Pancreas (tissue), 10 donors: ENCODE measurements at regions not wholly inside any gene's neighbourhood (a gene's known extent, or its start where the extent isn't known, plus 50 kb on each side); places are given as distances from the start of the nearest gene placed in this dataset.
"Not testable (repeated sequence)": the region's sequence is repeated elsewhere in the genome, so short reads cannot be mapped to it uniquely, and the experiment has no call there.

Experiments used
- ATAC-seq, 4 donors: fragments of 200-7000 bp; cut with Tn5 transposase; one replicate each; pipeline versions ENCODE4 v1.8.0 to v1.9.1; 2020; ENCODE audit warnings: mild to moderate bottlenecking in 4 of 4, moderate library complexity in 4 of 4
- DNase-seq, 6 donors: peaks; one replicate each; pipeline ENCODE4 v3.0.0-alpha.2; 2020
- FAIRE-seq: peaks from 2 replicates; lab custom pipeline; 2012; peaks lifted over from hg19 to GRCh38; lab: Jason Lieb, UNC
- H3K27ac ChIP-seq, 4 donors: fragments of 200-600 bp; sonication (generic); 1 replicate in 3 of 4; 2 replicates in 1 of 4; pipeline versions ENCODE4 v1.5.0 to v1.8.0; 2020
- H3K27me3 ChIP-seq, 4 donors: fragments of 200-600 bp; one replicate each; pipeline ENCODE4 v1.8.0; 2021
- H3K36me3 ChIP-seq, 3 donors: fragments of 200-600 bp; sonication (generic) in 1 of 3; one replicate each; pipeline versions ENCODE4 v1.5.0 to v1.8.0; 2020 to 2021
- H3K4me1 ChIP-seq, 3 donors: fragments of 200-600 bp; one replicate each; pipeline ENCODE4 v1.8.0; 2021
- H3K4me3 ChIP-seq, 4 donors: fragments of 200-600 bp; sonication (generic) in 2 of 4; one replicate each; pipeline versions ENCODE4 v1.5.0 to v1.8.0; 2020 to 2021
- H3K9me3 ChIP-seq, 4 donors: fragments of 200-600 bp; one replicate each; pipeline ENCODE4 v1.8.0; 2021
- CTCF ChIP-seq, 4 donors: fragments of 200-600 bp; sonication (generic) in 3 of 4; IDR thresholded peaks; one replicate each; pipeline versions ENCODE4 v1.5.0 to v1.8.0; 2021; ENCODE audit warnings: antibody characterized with exemption in 4 of 4
- WGBS, 2 donors: extraction: QIAGEN DNeasy Blood & Tissue Kit; methylation state at CpG; one replicate each; pipeline ENCODE4 v1.1.7; 2013; 5-methylcytosine and 5-hydroxymethylcytosine counted together
- intact Hi-C, 3 donors: fragments of 100-400 bp; cut with DNase I; formaldehyde crosslinking; loops; one replicate each; pipeline versions ENCODE4 v1.11.1 to v1.14.2; 2022
- donor health status: healthy with polysubstance abuse.
- donor health status: DM: no; HTN: no; CAD: no; lungs with moderate emphysema.
- donor health status: DM: no; HTN: no; CAD: no.
- donor health status: control.
- donor health status: control.
- donor health status: Bipolar disorder and iron deficiency.
- donor health status: DM: yes; HTN: yes; CAD: no.
- donor health status: DM: no; HTN: no; CAD: no.
- donor health status: DM: no; HTN: no; CAD: no.
- donor health status: DM: yes; HTN: yes; CAD: no.

GRCh38 chr5:119968690-119969089, 339.3 kb downstream of the FAM170A start:
- no peaks in the 10 kb centered on the region for H3K4me1 ChIP-seq
- FAIRE-seq (no peak), ATAC-seq (no peak), DNase-seq (no peak)
- no peaks in the 10 kb centered on the region for H3K9me3 ChIP-seq
- no peak overlapping the region for H3K4me3 ChIP-seq
- TF ChIP-seq CTCF (IDR thresholded peaks at IDR 0.05), result no peak
- H3K36me3 ChIP-seq, result no peaks in the 10 kb centered on the region
- intact Hi-C loops, result no loop called here
- H3K27me3 ChIP-seq, result no peaks in the 10 kb centered on the region
- WGBS, 2 donors, result 69 to 72% methylated on average over 2 of the region's 2 CpGs
- H3K27ac ChIP-seq, result no peak overlapping the region

GRCh38 chr5:119987077-119987476, 357.7 kb downstream of the FAM170A start:
- FAIRE-seq, DNase-seq, H3K27ac ChIP-seq, ATAC-seq, H3K27me3 ChIP-seq, H3K4me1 ChIP-seq, H3K36me3 ChIP-seq, H3K9me3 ChIP-seq, intact Hi-C loops, H3K4me3 ChIP-seq: not testable (repeated sequence)
- WGBS, 2 donors, result 79 to 82% methylated on average over 7 of the region's 7 CpGs

- Histone ChIP-seq H3K36me3 (no peaks in the 10 kb centered on the region), H3K4me3 (no peak overlapping the region), H3K27ac (no peak overlapping the region), H3K4me1 (no peaks in the 10 kb centered on the region), H3K27me3 (no peaks in the 10 kb centered on the region), H3K9me3 (no peaks in the 10 kb centered on the region)
- intact Hi-C loops, result no loop called here
- no peak for FAIRE-seq
- 56 to 62% methylated on average over 3 of the region's 3 CpGs for WGBS, 2 donors
- DNase-seq, result no peak
- ATAC-seq, result no peak
- no peak for TF ChIP-seq CTCF (IDR thresholded peaks at IDR 0.05)
These were observed 362.3 kb downstream of the FAM170A start for GRCh38 chr5:119991625-119992024.

- FAIRE-seq (no peak), DNase-seq (no peak), ATAC-seq (no peak)
- no peaks in the 10 kb centered on the region for H3K4me1 ChIP-seq
- no peak for TF ChIP-seq CTCF (IDR thresholded peaks at IDR 0.05)
- WGBS, 2 donors, result 78 to 90% methylated on average over 2 of the region's 2 CpGs
- intact Hi-C loops, result no loop called here
- no peaks in the 10 kb centered on the region for H3K9me3 ChIP-seq
- no peaks in the 10 kb centered on the region for H3K36me3 ChIP-seq
- H3K27me3 ChIP-seq, result no peaks in the 10 kb centered on the region
- no peak overlapping the region for H3K27ac ChIP-seq
- no peak overlapping the region for H3K4me3 ChIP-seq
These were observed 366.8 kb downstream of the FAM170A start for GRCh38 chr5:119996128-119996527.

- DNase-seq (no peak), ATAC-seq (no peak), FAIRE-seq (peak; percentile 39)
- WGBS, 2 donors, result 53% methylated on average over 4 of the region's 4 CpGs
- Histone ChIP-seq H3K27ac (no peak overlapping the region), H3K36me3 (no peaks in the 10 kb centered on the region), H3K4me3 (no peak overlapping the region), H3K27me3 (no peaks in the 10 kb centered on the region), H3K9me3 (no peaks in the 10 kb centered on the region), H3K4me1 (no peaks in the 10 kb centered on the region)
- intact Hi-C loops, result no loop called here
- no peak for TF ChIP-seq CTCF (IDR thresholded peaks at IDR 0.05)
These were observed 378.2 kb downstream of the FAM170A start for GRCh38 chr5:120007598-120007997.

GRCh38 chr5:120012431-120012830, 383.1 kb downstream of the FAM170A start:
- no peak overlapping the region for H3K4me3 ChIP-seq
- H3K4me1 ChIP-seq, result no peaks in the 10 kb centered on the region
- no peak for ATAC-seq
- H3K27ac ChIP-seq, result no peak overlapping the region
- H3K9me3 ChIP-seq, result no peaks in the 10 kb centered on the region
- no peak for FAIRE-seq
- intact Hi-C loops, result no loop called here
- H3K36me3 ChIP-seq, result no peaks in the 10 kb centered on the region
- DNase-seq, result no peak
- no peak for TF ChIP-seq CTCF (IDR thresholded peaks at IDR 0.05)
- H3K27me3 ChIP-seq, result no peaks in the 10 kb centered on the region
- 67 to 79% methylated on average over 1 of the region's 1 CpG for WGBS, 2 donors
